Activated T-helper 2 cell treated with anti-CD3 and anti-CD28 coated beads, Interferon-gamma antibody, Interleukin-2, Interleukin-4, amounts not matched to agents 10 μg/mL and 5 μg/mL and 100 μg/mL, durations not matched to agents 14 hours and 24 hours and 36 hours (primary cell): ENCODE measurements at regions not wholly inside any gene's neighbourhood (a gene's known extent, or its start where the extent isn't known, plus 50 kb on each side); places are given as distances from the start of the nearest gene placed in this dataset.
A peak's percentile ranks its signal among the peaks of the same experiment; 100 is the strongest.
"Not testable (repeated sequence)": the region's sequence is repeated elsewhere in the genome, so short reads cannot be mapped to it uniquely, and the experiment has no call there.

ENCODE experiments used
- DNase-seq: peaks from one replicate; pipeline ENCODE4 v3.0.0; 2021; ENCODE audit warnings: low spot score
- H3K27ac Mint-ChIP-seq: one replicate; pipeline ENCODE4 v1.8.0; 2021; ENCODE audit warnings: mixed read lengths
- H3K27me3 Mint-ChIP-seq: one replicate; pipeline ENCODE4 v1.8.0; 2021; ENCODE audit warnings: low read depth, mixed read lengths
- H3K36me3 Mint-ChIP-seq: one replicate; pipeline ENCODE4 v1.8.0; 2021; ENCODE audit warnings: low read depth, mixed read lengths
- H3K4me1 Mint-ChIP-seq: one replicate; pipeline ENCODE4 v1.8.0; 2021; ENCODE audit warnings: low read depth, mixed read lengths
- H3K4me3 Mint-ChIP-seq: one replicate; pipeline ENCODE4 v1.8.0; 2021; ENCODE audit warnings: low read depth, mild to moderate bottlenecking, moderate library complexity, mixed read lengths
- H3K9me3 Mint-ChIP-seq: one replicate; pipeline ENCODE4 v1.8.0; 2021; ENCODE audit warnings: mixed read lengths
- intact Hi-C: fragments of 100-400 bp; cut with micrococcal nuclease; formaldehyde crosslinking; loops from one replicate; pipeline ENCODE4 v1.15.1; 2023

DNA sequence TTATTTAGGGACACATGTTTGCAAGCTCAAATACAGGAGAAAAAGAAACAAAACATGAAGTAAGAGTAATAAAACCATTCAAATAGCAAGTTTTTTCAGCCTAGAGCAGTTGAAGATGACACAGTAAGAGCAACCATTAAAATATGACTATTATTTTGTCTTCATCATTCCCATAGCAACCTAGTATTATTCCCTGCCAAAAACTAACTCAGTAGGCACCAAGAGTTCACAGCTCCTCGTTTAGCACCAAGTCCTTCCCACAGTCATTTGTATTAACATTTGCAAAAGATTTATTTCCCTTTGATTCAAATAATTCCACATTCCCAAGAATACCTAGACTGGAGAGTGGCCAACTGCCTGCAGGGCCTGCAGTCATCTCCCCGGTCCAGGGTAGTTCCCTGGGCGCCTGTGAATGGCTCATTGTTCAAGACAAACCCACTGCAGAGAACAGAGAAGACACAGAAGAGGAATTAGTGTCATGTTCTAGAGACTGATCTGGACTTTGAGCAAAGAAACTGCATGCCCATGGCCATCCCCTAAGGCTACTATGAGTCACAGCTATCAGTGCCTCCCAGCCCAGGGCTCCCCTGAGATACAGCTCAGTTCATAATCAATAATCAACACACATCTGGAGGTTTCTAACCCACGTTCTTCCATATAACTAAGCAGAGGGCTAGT is 139.1 kb upstream of the MAP3K1 start:
- intact Hi-C loops: no loop called here
- Mint-ChIP-seq H3K9me3 (no peaks in the 10 kb centered on the region), H3K36me3 (no peaks in the 10 kb centered on the region), H3K27ac (no peak overlapping the region), H3K4me3 (no peak overlapping the region), H3K27me3 (peaks cover 7% of the 10 kb centered on the region), H3K4me1 (peaks cover 16% of the 10 kb centered on the region)
- DNase-seq: no peak

DNA sequence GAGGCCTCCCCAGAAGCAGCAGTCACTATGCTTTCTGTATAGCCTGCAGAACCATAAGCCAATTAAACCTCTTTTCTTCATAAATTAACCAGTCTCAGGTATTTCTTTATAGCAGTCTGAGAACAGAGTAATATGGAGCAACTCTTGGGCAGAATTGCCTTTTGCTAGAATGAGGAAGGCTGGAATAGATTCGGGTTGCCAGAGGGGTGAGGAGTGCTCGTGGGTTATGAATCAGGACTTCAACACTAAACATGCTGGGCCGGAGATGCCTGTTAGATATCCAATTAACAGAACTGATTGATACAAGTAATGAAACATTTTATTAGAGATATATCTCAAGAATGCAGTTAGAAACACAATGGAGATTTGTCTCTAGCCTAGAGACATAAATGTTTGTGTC is 140.9 kb upstream of the MAP3K1 start:
- intact Hi-C loops: loop anchor here (5.0 kb wide), 1 partner anchor 143 kb away; the partner anchor contains the start of gene MAP3K1
- H3K9me3 Mint-ChIP-seq: no peaks in the 10 kb centered on the region
- H3K36me3 Mint-ChIP-seq: no peaks in the 10 kb centered on the region
- H3K27me3 Mint-ChIP-seq: peaks cover 4% of the 10 kb centered on the region
- H3K27ac Mint-ChIP-seq: no peak overlapping the region
- H3K4me1 Mint-ChIP-seq: peaks cover 32% of the 10 kb centered on the region
- H3K4me3 Mint-ChIP-seq: no peak overlapping the region
- no peak for DNase-seq

DNA sequence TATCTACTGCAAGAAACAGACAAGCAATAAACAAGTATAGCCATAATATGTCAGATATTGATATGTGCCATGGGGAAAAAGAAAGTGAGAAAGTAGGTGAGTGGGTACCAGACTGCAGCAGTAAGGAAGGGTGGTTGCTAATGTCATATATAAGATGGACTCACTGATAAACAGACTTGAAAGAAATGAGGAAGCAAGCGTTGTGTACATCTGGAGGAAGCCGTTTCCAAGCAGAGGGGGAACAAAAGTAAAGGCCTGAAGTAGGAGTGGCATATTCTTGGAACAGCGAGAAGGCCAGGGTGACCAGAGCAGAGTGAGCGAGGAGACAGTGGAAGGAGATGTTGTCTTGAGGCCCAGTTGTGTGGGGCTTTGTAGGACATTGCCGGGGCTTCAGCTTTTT is 142.2 kb upstream of the MAP3K1 start:
- Mint-ChIP-seq H3K9me3 (no peaks in the 10 kb centered on the region), H3K27ac (no peak overlapping the region), H3K4me1 (peaks cover 34% of the 10 kb centered on the region), H3K36me3 (no peaks in the 10 kb centered on the region), H3K27me3 (no peaks in the 10 kb centered on the region), H3K4me3 (no peak overlapping the region)
- intact Hi-C loops: loop anchor here (5.0 kb wide), 1 partner anchor 144 kb away; the partner anchor contains the start of gene MAP3K1
- DNase-seq: no peak

DNA sequence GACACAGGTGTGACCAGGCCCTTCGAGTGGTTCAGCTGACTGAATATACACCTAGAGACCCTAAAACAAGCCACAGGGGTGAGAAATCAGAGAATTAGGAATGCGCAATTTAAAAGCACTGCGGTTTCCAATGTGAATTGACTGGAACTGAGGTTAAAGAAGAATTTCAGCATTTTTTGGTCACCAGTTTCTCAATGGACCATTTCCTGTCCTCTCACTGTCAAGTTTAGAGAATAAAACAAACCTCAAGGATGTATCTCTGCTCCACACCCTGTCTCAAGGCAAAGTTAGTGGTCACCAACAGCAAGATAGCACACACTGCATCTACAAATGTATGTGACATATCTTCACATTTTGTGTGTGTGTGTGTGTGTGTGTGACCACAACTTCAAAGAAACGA is 143.8 kb upstream of the MAP3K1 start:
- no peak overlapping the region for H3K4me3 Mint-ChIP-seq
- intact Hi-C loops: loop anchor here (5.0 kb wide), 1 partner anchor 146 kb away; the partner anchor contains the start of gene MAP3K1
- no peak overlapping the region for H3K27ac Mint-ChIP-seq
- H3K36me3 Mint-ChIP-seq: no peaks in the 10 kb centered on the region
- H3K9me3 Mint-ChIP-seq: no peaks in the 10 kb centered on the region
- H3K4me1 Mint-ChIP-seq: peaks cover 34% of the 10 kb centered on the region
- no peak for DNase-seq
- peaks cover 4% of the 10 kb centered on the region for H3K27me3 Mint-ChIP-seq

DNA sequence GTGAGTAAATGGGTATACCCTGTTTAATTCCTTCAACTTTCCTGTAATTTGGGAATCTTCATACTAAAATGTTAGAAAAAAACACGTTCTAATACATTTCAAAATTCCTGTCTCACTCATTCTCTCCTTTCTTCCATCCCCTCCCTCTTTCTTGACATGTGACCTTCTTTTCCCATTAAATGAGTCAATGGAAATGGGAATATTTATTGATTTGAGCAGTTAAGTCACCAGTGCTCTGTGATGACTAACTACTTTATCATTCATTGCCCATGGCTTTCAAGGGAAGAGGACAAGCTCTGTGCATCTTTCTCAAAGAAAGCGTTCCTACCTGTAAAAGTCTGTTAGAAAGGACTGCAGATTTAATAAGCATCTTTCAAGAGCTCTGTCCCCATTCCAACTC is 144.4 kb upstream of the MAP3K1 start:
- intact Hi-C loops: loop anchor here (1.0 to 5.0 kb wide), 3 partner anchors 22 to 146 kb away; partner anchors contain the start of gene MAP3K1
- no peak overlapping the region for H3K27ac Mint-ChIP-seq

DNA sequence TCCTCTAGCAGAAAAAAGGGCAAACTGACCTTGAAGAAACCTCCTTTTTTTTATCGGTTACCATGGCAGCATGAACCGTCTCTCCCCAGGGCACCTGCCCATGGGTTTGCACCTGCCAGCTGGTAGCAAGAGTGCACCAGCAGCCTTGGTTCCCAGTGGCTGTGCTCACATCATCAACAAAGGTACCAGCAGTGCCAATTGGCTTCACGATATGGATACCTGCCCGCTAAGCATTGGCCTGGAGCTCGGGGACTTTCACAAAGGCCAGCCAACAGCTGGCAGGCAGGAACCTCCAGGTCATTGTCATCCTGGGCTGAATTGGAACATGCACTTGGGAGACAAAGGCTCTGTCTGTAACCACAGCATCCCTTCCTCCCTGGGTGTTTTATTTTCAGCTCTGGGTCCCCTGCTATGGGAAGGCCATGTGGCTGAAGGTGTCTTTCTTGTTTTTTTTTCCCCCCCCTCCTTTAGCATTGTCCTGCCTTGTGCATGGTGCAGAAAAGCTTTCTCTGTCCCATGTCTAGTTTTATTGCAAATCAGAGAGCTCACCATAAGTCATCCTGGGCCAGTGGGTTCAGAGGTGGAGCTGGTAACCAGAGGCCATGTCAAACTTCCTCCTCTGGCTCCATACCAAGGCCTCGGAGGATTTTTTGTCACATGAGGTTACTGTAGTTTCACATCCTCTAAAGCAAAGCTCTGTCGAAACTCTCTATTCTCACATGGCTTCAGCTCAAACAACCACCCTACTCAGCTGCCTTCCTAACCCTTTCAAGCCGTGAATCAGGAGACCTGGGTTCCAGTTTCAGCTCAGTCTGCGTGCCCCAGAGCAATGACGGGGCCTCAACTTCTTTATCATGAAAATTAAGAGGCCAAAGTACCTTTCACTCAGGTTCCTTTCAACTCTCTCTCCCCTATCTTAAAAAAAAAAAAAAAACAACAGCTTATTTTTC is 145.5 kb upstream of the MAP3K1 start:
- Mint-ChIP-seq H3K27me3 (peaks cover 5% of the 10 kb centered on the region), H3K36me3 (peaks cover 4% of the 10 kb centered on the region), H3K27ac (peak overlapping the region; percentile 46), H3K4me1 (peaks cover 37% of the 10 kb centered on the region), H3K4me3 (no peak overlapping the region), H3K9me3 (peaks cover 6% of the 10 kb centered on the region)
- intact Hi-C loops: loop anchor here (1.0 to 5.0 kb wide), 3 partner anchors 23 to 147 kb away; partner anchors contain the start of gene MAP3K1
- peak; percentile 44 for DNase-seq

More for the DNA sequence above, 144.4 kb upstream of the MAP3K1 start:
- no peak overlapping the region for H3K4me3 Mint-ChIP-seq
- DNase-seq: no peak
- H3K4me1 Mint-ChIP-seq: peaks cover 34% of the 10 kb centered on the region
- H3K36me3 Mint-ChIP-seq: no peaks in the 10 kb centered on the region
- no peaks in the 10 kb centered on the region for H3K9me3 Mint-ChIP-seq
- H3K27me3 Mint-ChIP-seq: peaks cover 4% of the 10 kb centered on the region

DNA sequence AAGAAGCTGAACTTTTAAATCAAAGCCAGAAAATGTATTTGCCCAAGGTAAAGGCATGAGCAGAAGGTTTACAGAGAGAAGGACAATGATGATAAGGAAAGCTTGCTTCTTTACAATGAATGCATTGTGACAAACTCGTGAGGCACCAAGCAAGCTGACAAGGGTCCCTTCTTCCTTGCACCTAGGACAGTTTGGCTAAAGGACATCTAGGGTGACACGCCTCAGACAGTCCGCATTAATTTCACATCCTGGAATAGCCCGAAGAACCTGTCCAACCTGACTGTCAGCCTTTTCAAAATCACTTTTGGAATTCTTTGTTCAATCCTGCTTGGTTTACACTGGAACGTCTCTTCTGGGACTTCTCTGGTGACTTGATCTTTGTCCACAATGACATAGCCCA is 146.4 kb upstream of the MAP3K1 start:
- DNase-seq: no peak
- Mint-ChIP-seq H3K4me3 (no peak overlapping the region), H3K4me1 (peaks cover 37% of the 10 kb centered on the region), H3K36me3 (peaks cover 4% of the 10 kb centered on the region), H3K9me3 (peaks cover 9% of the 10 kb centered on the region), H3K27me3 (peaks cover 7% of the 10 kb centered on the region), H3K27ac (no peak overlapping the region)
- intact Hi-C loops: no loop called here

DNA sequence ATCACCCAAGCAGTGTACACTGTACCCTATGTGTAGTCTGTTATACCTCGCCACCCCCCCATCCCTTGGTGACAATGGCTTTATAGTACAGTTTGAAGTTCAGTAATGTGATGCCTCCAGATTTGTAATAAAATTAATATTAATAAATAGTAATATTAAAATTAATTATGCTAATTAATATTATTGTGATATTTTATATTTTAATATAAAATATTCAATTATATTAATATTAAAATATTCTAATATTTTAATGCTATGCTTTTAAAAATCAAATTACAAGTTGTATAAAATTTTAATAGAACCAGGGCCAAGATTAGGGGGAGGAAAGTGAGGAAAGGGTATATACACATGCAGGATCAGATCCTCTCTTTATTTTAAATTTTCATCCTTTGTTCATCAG is 147.7 kb upstream of the MAP3K1 start:
- intact Hi-C loops: no loop called here
- Mint-ChIP-seq H3K27me3 (peaks cover 14% of the 10 kb centered on the region), H3K27ac (no peak overlapping the region), H3K9me3 (peaks cover 9% of the 10 kb centered on the region), H3K36me3 (peaks cover 4% of the 10 kb centered on the region), H3K4me1 (peaks cover 29% of the 10 kb centered on the region), H3K4me3 (no peak overlapping the region)
- no peak for DNase-seq

DNA sequence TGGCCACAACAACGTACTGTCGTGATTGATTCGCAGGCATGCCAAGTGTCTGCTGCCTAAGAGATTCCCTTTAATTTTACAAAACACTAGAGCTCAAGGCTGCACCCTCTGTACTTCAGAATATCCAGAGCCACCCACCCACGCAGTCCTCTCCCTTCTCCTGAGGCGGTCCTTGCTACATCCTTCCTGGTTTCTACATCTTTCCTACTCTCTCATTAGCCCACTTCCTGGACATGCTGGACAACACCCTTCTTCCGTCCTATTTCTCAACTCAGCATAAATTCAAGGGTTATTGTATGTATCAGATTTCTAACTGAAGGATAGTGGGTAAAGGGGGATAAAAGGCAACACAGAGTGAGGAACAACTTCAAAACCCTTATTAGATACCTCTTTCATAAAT is 148.4 kb upstream of the MAP3K1 start:
- Mint-ChIP-seq H3K4me1 (peaks cover 30% of the 10 kb centered on the region), H3K4me3 (no peak overlapping the region), H3K9me3 (peaks cover 9% of the 10 kb centered on the region), H3K36me3 (peaks cover 4% of the 10 kb centered on the region), H3K27ac (no peak overlapping the region), H3K27me3 (peaks cover 18% of the 10 kb centered on the region)
- intact Hi-C loops: no loop called here
- no peak for DNase-seq

DNA sequence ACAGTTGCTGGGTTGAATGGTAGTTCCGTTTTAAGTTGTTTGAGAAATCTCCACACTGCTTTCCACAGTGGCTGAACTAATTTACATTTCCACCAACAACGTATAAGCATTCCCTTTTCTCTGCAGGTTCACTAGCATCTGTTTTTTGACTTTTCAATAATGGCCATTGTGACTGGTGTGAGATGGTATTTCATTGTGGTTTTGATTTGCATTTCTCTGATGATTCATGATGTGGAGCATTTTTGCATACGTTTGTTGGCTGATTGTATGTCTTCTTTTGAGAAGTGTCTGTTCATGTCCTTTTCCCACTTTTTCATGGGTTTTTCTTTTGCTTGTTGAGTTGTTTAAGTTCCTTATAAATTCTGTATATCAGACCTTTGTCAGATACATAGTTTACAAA is 150.2 kb upstream of the MAP3K1 start:
- H3K27ac Mint-ChIP-seq, H3K4me3 Mint-ChIP-seq, intact Hi-C loops, H3K9me3 Mint-ChIP-seq, DNase-seq, H3K36me3 Mint-ChIP-seq: not testable (repeated sequence)
- H3K4me1 Mint-ChIP-seq: peaks cover 16% of the 10 kb centered on the region
- peaks cover 22% of the 10 kb centered on the region for H3K27me3 Mint-ChIP-seq

DNA sequence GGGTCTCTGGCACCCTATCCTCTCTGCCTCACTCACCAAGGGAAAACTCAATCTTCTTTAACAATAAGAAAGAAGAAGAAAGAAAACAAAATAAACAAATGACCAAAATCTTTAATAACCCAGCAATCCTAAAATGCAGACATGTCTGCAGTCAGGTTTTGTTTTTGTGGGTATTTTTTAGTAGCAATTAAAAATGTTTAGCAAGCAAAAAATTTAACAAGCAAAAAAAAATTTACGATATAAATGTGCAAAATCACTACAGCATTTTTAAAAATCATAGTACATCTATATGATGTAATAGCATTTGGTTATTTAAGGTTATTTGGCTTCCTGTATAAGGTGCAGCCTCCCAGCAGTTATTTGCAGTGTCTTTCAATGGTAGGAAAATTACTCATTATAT is 151.3 kb upstream of the MAP3K1 start:
- H3K27me3 Mint-ChIP-seq: peaks cover 22% of the 10 kb centered on the region
- no peak overlapping the region for H3K4me3 Mint-ChIP-seq
- peaks cover 9% of the 10 kb centered on the region for H3K9me3 Mint-ChIP-seq
- H3K27ac Mint-ChIP-seq: no peak overlapping the region
- H3K36me3 Mint-ChIP-seq: peaks cover 4% of the 10 kb centered on the region
- intact Hi-C loops: no loop called here
- H3K4me1 Mint-ChIP-seq: peaks cover 15% of the 10 kb centered on the region
- no peak for DNase-seq

DNA sequence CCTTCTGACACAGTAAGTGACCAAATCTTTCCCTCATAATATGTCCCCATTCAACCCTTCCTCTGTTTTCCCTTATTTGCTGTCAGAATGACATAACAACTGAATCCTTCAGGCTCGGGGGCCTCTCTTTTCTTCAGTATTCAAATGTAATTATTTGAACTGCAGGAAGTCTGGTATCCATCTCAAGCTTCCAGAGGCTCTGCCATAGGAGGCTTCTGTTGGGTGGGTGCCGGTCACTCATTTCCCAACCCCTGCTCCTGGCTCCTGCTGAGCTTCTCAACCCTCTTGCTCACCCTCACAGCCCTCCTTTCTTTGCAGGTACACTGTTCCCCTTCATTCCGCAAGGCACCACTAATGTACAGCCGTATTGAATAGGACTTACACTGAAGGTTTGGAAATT is 151.8 kb upstream of the MAP3K1 start:
- H3K4me1 Mint-ChIP-seq: peaks cover 20% of the 10 kb centered on the region

DNA sequence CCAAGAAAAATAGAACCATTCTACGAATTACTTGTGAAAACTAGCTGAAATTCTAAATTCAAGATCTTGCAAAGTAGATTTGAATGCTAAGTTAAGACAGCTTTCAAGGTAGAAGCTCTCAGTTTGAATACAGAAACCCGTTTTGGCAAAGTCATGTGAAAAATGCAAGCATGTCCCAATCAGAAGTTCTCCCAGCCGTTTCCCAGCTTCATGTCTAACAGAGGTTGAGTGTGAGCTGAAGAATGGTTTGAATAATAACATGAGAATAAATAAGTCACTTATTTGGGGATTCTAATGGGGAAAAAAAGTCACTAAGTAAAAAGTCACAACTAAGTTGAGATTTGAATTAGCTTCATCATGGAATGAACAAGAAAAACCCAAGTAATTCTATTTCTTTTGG is 152.5 kb upstream of the MAP3K1 start:
- Mint-ChIP-seq H3K36me3 (peaks cover 4% of the 10 kb centered on the region), H3K9me3 (peaks cover 9% of the 10 kb centered on the region), H3K4me1 (peaks cover 20% of the 10 kb centered on the region), H3K27ac (no peak overlapping the region), H3K27me3 (peaks cover 22% of the 10 kb centered on the region), H3K4me3 (no peak overlapping the region)
- no peak for DNase-seq
- intact Hi-C loops: no loop called here

More for the DNA sequence above, 151.8 kb upstream of the MAP3K1 start:
- peaks cover 9% of the 10 kb centered on the region for H3K9me3 Mint-ChIP-seq
- peaks cover 4% of the 10 kb centered on the region for H3K36me3 Mint-ChIP-seq
- peaks cover 22% of the 10 kb centered on the region for H3K27me3 Mint-ChIP-seq
- no peak overlapping the region for H3K4me3 Mint-ChIP-seq
- no peak overlapping the region for H3K27ac Mint-ChIP-seq
- DNase-seq: no peak
- intact Hi-C loops: no loop called here
